Neutrophil (primary cell): ENCODE measurements at regions not wholly inside any gene's neighbourhood (a gene's known extent, or its start where the extent isn't known, plus 50 kb on each side); places are given as distances from the start of the nearest gene placed in this dataset.

Source experiments
- H3K27ac ChIP-seq: fragments of 200-600 bp; sonication (generic); 2 replicates; pipeline ENCODE4 v1.5.1; 2016; ENCODE audit warnings: mild to moderate bottlenecking, moderate library complexity
- H3K27me3 ChIP-seq: fragments of 200-600 bp; sonication (generic); 2 replicates; pipeline ENCODE4 v1.6.0; 2016; ENCODE audit warnings: mild to moderate bottlenecking
- H3K36me3 ChIP-seq: fragments of 200-600 bp; sonication (generic); 2 replicates; pipeline ENCODE4 v1.5.1; 2017
- H3K4me1 ChIP-seq, 2 experiments: fragments of 200-600 bp in 1 of 2; sonication (generic) in 1 of 2; 1 replicate in 1 of 2; 2 replicates in 1 of 2; pipeline versions ENCODE4 v1.5.1 to v1.6.1; 2013 to 2016; ENCODE audit warnings: low read depth in 1 of 2, low read length in 1 of 2, mild to moderate bottlenecking in 1 of 2, moderate library complexity in 1 of 2; ENCODE audit not compliant: control insufficient read depth in 1 of 2, insufficient read depth in 1 of 2
- H3K4me3 ChIP-seq, 2 experiments: fragments of 200-600 bp in 1 of 2; sonication (generic) in 1 of 2; 1 replicate in 1 of 2; 2 replicates in 1 of 2; pipeline ENCODE4 v1.5.1; 2013 to 2016; ENCODE audit warnings: low read depth in 1 of 2, low read length in 1 of 2, mild to moderate bottlenecking in 1 of 2, moderate library complexity in 1 of 2
- H3K9me3 ChIP-seq: fragments of 200-600 bp; sonication (generic); 2 replicates; pipeline ENCODE4 v1.5.1; 2016
- TF ChIP-seq, protein P1 (sequence below): fragments of 200-600 bp; sonication (generic); IDR thresholded peaks from 2 replicates; pipeline ENCODE4 v1.5.1; 2016; ENCODE audit warnings: antibody characterized with exemption

GRCh38 chr4:18869166-18869565 lies 847.6 kb upstream of the LCORL start:
- TF ChIP-seq, protein P1, sequence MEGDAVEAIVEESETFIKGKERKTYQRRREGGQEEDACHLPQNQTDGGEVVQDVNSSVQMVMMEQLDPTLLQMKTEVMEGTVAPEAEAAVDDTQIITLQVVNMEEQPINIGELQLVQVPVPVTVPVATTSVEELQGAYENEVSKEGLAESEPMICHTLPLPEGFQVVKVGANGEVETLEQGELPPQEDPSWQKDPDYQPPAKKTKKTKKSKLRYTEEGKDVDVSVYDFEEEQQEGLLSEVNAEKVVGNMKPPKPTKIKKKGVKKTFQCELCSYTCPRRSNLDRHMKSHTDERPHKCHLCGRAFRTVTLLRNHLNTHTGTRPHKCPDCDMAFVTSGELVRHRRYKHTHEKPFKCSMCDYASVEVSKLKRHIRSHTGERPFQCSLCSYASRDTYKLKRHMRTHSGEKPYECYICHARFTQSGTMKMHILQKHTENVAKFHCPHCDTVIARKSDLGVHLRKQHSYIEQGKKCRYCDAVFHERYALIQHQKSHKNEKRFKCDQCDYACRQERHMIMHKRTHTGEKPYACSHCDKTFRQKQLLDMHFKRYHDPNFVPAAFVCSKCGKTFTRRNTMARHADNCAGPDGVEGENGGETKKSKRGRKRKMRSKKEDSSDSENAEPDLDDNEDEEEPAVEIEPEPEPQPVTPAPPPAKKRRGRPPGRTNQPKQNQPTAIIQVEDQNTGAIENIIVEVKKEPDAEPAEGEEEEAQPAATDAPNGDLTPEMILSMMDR = no peak
- H3K27ac ChIP-seq = no peak overlapping the region
- H3K36me3 ChIP-seq = no peaks in the 10 kb centered on the region
- H3K4me3 ChIP-seq = no peak overlapping the region
- peaks cover under 1% of the 10 kb centered on the region for H3K9me3 ChIP-seq
- no peaks in the 10 kb centered on the region for H3K4me1 ChIP-seq
- no peaks in the 10 kb centered on the region for H3K27me3 ChIP-seq

DNA sequence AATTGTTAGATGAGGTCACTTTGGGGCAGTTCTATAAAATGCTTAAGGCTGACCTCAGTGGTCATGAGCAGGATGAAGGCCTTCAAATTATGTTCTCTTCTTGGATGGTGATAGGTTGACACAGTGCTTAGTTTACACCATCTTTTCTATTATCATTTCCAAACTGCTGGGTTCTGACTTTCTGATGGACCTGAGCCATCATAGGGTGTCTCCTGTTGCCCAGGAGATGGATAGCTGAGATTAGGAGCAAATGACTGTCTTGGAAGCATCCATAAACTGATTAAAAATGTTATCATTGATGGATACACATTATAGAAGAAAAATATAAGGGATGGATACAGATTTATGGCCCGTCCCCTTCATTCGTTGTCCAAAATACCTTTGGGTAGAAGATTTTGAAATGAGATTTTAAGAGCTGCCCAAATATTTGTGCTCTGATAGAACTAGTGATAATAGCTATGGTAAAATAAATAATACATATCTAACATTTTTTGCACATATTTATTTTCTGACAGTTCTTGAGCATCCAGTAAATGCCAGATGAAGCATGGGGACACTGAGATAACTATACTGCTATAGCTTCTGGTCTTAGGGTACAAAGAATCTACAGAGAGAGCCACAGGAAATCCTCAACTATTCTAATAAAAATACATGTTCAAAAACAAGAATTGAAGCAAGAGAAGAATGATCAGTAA lies 839.4 kb upstream of the LCORL start:
- no peaks in the 10 kb centered on the region for H3K4me1 ChIP-seq
- H3K27me3 ChIP-seq = no peaks in the 10 kb centered on the region
- TF ChIP-seq, protein P1 = no peak
- H3K4me3 ChIP-seq = no peak overlapping the region
- no peak overlapping the region for H3K27ac ChIP-seq
- no peaks in the 10 kb centered on the region for H3K9me3 ChIP-seq
- no peaks in the 10 kb centered on the region for H3K36me3 ChIP-seq

DNA sequence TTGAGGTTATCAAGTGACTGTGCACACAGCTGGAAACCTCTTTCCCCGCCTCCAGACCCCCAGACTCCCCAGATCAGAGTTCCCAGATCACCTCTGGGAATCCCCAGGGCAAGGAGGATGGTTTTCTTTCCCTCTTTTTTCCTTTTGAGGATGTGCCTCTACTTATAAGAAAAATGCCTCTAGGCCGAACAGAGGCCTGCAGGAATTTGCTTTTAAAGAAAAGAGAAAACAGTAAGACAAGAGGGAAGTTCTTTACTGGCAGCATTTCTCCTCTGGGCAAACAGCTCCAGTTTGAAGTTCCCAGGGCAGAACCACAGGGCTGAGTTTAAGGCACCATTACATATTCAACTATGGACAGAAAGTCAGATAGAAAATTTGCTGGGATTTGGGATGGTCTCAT lies 837.9 kb upstream of the LCORL start:
- H3K4me1 ChIP-seq = no peaks in the 10 kb centered on the region
- no peaks in the 10 kb centered on the region for H3K36me3 ChIP-seq
- no peak overlapping the region for H3K27ac ChIP-seq
- H3K27me3 ChIP-seq = no peaks in the 10 kb centered on the region
- H3K4me3 ChIP-seq = no peak overlapping the region
- no peaks in the 10 kb centered on the region for H3K9me3 ChIP-seq
- TF ChIP-seq, protein P1 = no peak

- TF ChIP-seq, protein P1 = no peak
- no peak overlapping the region for H3K4me3 ChIP-seq
- H3K36me3 ChIP-seq = no peaks in the 10 kb centered on the region
- no peaks in the 10 kb centered on the region for H3K9me3 ChIP-seq
- H3K4me1 ChIP-seq = no peaks in the 10 kb centered on the region
- no peaks in the 10 kb centered on the region for H3K27me3 ChIP-seq
- no peak overlapping the region for H3K27ac ChIP-seq
Measured at GRCh38 chr4:18858229-18858922, 836.8 kb upstream of the LCORL start.

- TF ChIP-seq, protein P1 = no peak
Measured at GRCh38 chr4:18850867-18851266, 829.3 kb upstream of the LCORL start.

More at GRCh38 chr4:18850867-18851266, 829.3 kb upstream of the LCORL start:
- Histone ChIP-seq H3K36me3 (no peaks in the 10 kb centered on the region), H3K4me1 (no peaks in the 10 kb centered on the region), H3K4me3 (no peak overlapping the region), H3K9me3 (peaks cover 3% of the 10 kb centered on the region), H3K27me3 (no peaks in the 10 kb centered on the region), H3K27ac (no peak overlapping the region)
